Keratinocyte (primary cell): ENCODE measurements at regions not wholly inside any gene's neighbourhood (a gene's known extent, or its start where the extent isn't known, plus 50 kb on each side); places are given as distances from the start of the nearest gene placed in this dataset.

Experiments
- DNase-seq: peaks from one replicate; pipeline ENCODE4 v3.0.0-alpha.2; 2011; ENCODE audit warnings: low read depth, missing footprints, low spot score
- FAIRE-seq: peaks from 2 replicates; lab custom pipeline; 2011; peaks lifted over from hg19 to GRCh38; lab: Jason Lieb, UNC
- H2AFZ ChIP-seq: 2 replicates; pipeline ENCODE4 v1.6.0; 2012; ENCODE audit warnings: low read length, control low read depth, inconsistent platforms; ENCODE audit not compliant: control insufficient read depth
- H3K27ac ChIP-seq: 2 replicates; pipeline ENCODE4 v1.5.1; 2011; ENCODE audit warnings: low read length; ENCODE audit not compliant: control insufficient read depth, insufficient read depth
- H3K27me3 ChIP-seq: 3 replicates; pipeline ENCODE4 v1.6.0; 2011; ENCODE audit warnings: low read length; ENCODE audit not compliant: control insufficient read depth, insufficient read depth; ENCODE audit errors: extremely low read depth
- H3K36me3 ChIP-seq, 2 experiments: 2 replicates in 1 of 2; 3 replicates in 1 of 2; pipeline ENCODE4 v1.5.1; 2011; ENCODE audit warnings: low read length in 2 of 2, mild to moderate bottlenecking in 1 of 2; ENCODE audit not compliant: control insufficient read depth in 2 of 2, insufficient read depth in 2 of 2; ENCODE audit errors: extremely low read depth in 1 of 2
- H3K4me1 ChIP-seq: 3 replicates; pipeline ENCODE4 v1.5.1; 2011; ENCODE audit warnings: low read length; ENCODE audit not compliant: control insufficient read depth, insufficient read depth; ENCODE audit errors: extremely low read depth
- H3K4me2 ChIP-seq: 3 replicates; pipeline ENCODE4 v1.6.0; 2011; ENCODE audit warnings: low read depth, low read length; ENCODE audit not compliant: control insufficient read depth, insufficient read depth; ENCODE audit errors: extremely low read depth
- H3K4me3 ChIP-seq, 3 experiments: fragments of 200-600 bp in 1 of 3; sonication (generic) in 1 of 3; 2 replicates in 2 of 3; 3 replicates in 1 of 3; pipeline ENCODE4 v1.5.1; 2011 to 2016; ENCODE audit warnings: low read length in 3 of 3, mild to moderate bottlenecking in 3 of 3, control low read depth in 2 of 3, inconsistent platforms in 1 of 3, low read depth in 1 of 3, mixed read lengths in 1 of 3, mixed run types in 1 of 3, moderate library complexity in 1 of 3; ENCODE audit not compliant: control insufficient read depth in 2 of 3, insufficient read depth in 2 of 3; ENCODE audit errors: extremely low read depth in 1 of 3
- H3K79me2 ChIP-seq: 2 replicates; pipeline ENCODE4 v1.6.0; 2012; ENCODE audit warnings: low read length; ENCODE audit not compliant: control insufficient read depth, insufficient read depth
- H3K9ac ChIP-seq: 3 replicates; pipeline ENCODE4 v1.6.0; 2011; ENCODE audit warnings: low read length; ENCODE audit not compliant: control insufficient read depth, insufficient read depth; ENCODE audit errors: extremely low read depth
- H3K9me1 ChIP-seq: 3 replicates; pipeline ENCODE4 v1.6.0; 2011; ENCODE audit warnings: low read length; ENCODE audit not compliant: control insufficient read depth, insufficient read depth; ENCODE audit errors: extremely low read depth
- H3K9me3 ChIP-seq: 2 replicates; pipeline ENCODE4 v1.5.1; 2012; ENCODE audit warnings: low read depth, low read length; ENCODE audit not compliant: control insufficient read depth
- H4K20me1 ChIP-seq: 3 replicates; pipeline ENCODE4 v1.6.0; 2011; ENCODE audit warnings: low read length; ENCODE audit not compliant: control insufficient read depth, insufficient read depth; ENCODE audit errors: extremely low read depth
- CTCF ChIP-seq, 3 experiments: IDR thresholded peaks in 1 of 3; conservative IDR thresholded peaks in 1 of 3; optimal IDR thresholded peaks in 1 of 3; 2 replicates in 2 of 3; 3 replicates in 1 of 3; pipeline versions ENCODE3 to v1.5.1; 2011; ENCODE audit warnings: low read length in 3 of 3, mild to moderate bottlenecking in 3 of 3, moderate library complexity in 2 of 3, control low read depth in 1 of 3, inconsistent platforms in 1 of 3; ENCODE audit not compliant: insufficient read depth in 2 of 3; ENCODE audit errors: extremely low read depth in 1 of 3
- EZH2 ChIP-seq: IDR thresholded peaks from one replicate; pipeline ENCODE4 v1.6.1; 2012; ENCODE audit warnings: inconsistent platforms, mild to moderate bottlenecking, low read length, moderate library complexity
- dilution Hi-C: fragments of 300-500 bp; cut with MboI; formaldehyde crosslinking; loops from one replicate; pipeline ENCODE4 v1.7.0; 2020; ENCODE audit warnings: low sequenced_read_pairs; ENCODE audit not compliant: extremely low pct_ligation_motif_present

- FAIRE-seq, result no peak
- Histone ChIP-seq H3K36me3 (no peaks in the 10 kb centered on the region), H3K4me3 (no peak overlapping the region), H3K9ac (no peak overlapping the region), H3K27me3 (no peaks in the 10 kb centered on the region), H2AFZ (no peak overlapping the region), H3K9me1 (no peaks in the 10 kb centered on the region), H3K4me2 (no peak overlapping the region), H3K27ac (no peak overlapping the region), H3K9me3 (no peaks in the 10 kb centered on the region), H3K4me1 (no peaks in the 10 kb centered on the region), H3K79me2 (no peaks in the 10 kb centered on the region), H4K20me1 (no peaks in the 10 kb centered on the region)
- dilution Hi-C loops, result no loop called here
- DNase-seq, result no peak
- no peak for TF ChIP-seq CTCF (optimal IDR thresholded peaks at IDR 0.05 in 1 of 3, IDR thresholded peaks at IDR 0.05 in 1 of 3, conservative IDR thresholded peaks at IDR 0.05 in 1 of 3; ENCODE audit: extremely low read depth in 1 of 3, insufficient read depth in 2 of 3, low read length in 3 of 3)
- no peak for TF ChIP-seq EZH2
These were observed 91.3 kb upstream of the TMEM229A start for GRCh38 chr7:124124201-124124600.

- Histone ChIP-seq H3K9me3 (no peaks in the 10 kb centered on the region), H3K4me3 (no peak overlapping the region), H4K20me1 (no peaks in the 10 kb centered on the region), H3K9ac (no peak overlapping the region), H3K27ac (no peak overlapping the region), H2AFZ (no peak overlapping the region), H3K4me1 (no peaks in the 10 kb centered on the region), H3K36me3 (no peaks in the 10 kb centered on the region), H3K9me1 (no peaks in the 10 kb centered on the region), H3K27me3 (no peaks in the 10 kb centered on the region), H3K79me2 (no peaks in the 10 kb centered on the region), H3K4me2 (no peak overlapping the region)
- TF ChIP-seq EZH2 (no peak), CTCF (optimal IDR thresholded peaks at IDR 0.05 in 1 of 3, IDR thresholded peaks at IDR 0.05 in 1 of 3, conservative IDR thresholded peaks at IDR 0.05 in 1 of 3; ENCODE audit: extremely low read depth in 1 of 3, insufficient read depth in 2 of 3, low read length in 3 of 3) (no peak)
- dilution Hi-C loops, result no loop called here
- FAIRE-seq (no peak), DNase-seq (no peak)
These were observed 88.0 kb upstream of the TMEM229A start for GRCh38 chr7:124120911-124121310.
